ENCODE measurements at regions not wholly inside any gene's neighbourhood (a gene's known extent, or its start where the extent isn't known, plus 50 kb on each side); places are given as distances from the start of the nearest gene placed in this dataset.

GRCh38 chr11:95494856-95495255, 263.9 kb upstream of the SESN3 start:
- H3K9ac ChIP-seq (ENCODE audit: low read length), result no peak overlapping the region
- H3K4me3 ChIP-seq (ENCODE audit: low read length), result no peak overlapping the region
- H3K27me3 ChIP-seq (ENCODE audit: control insufficient read depth, insufficient read depth, low read length), result no peaks in the 10 kb centered on the region
- no peaks in the 10 kb centered on the region for H3K36me3 ChIP-seq (ENCODE audit: control insufficient read depth, insufficient read depth, low read length)
- no peak overlapping the region for H3K27ac ChIP-seq (ENCODE audit: low read depth, low read length)
- H3K4me1 ChIP-seq (ENCODE audit: control insufficient read depth, insufficient read depth, low read length), result no peaks in the 10 kb centered on the region

GRCh38 chr11:95494167-95494566, 263.2 kb upstream of the SESN3 start:
- Histone ChIP-seq H3K36me3 (ENCODE audit: control insufficient read depth, insufficient read depth, low read length) (no peaks in the 10 kb centered on the region), H3K27ac (ENCODE audit: low read depth, low read length) (no peak overlapping the region), H3K9ac (ENCODE audit: low read length) (no peak overlapping the region), H3K27me3 (ENCODE audit: control insufficient read depth, insufficient read depth, low read length) (no peaks in the 10 kb centered on the region), H3K4me3 (ENCODE audit: low read length) (no peak overlapping the region), H3K4me1 (ENCODE audit: control insufficient read depth, insufficient read depth, low read length) (no peaks in the 10 kb centered on the region)

- no peak overlapping the region for H3K4me3 ChIP-seq (ENCODE audit: low read length)
- H3K9ac ChIP-seq (ENCODE audit: low read length), result no peak overlapping the region
- H3K27ac ChIP-seq (ENCODE audit: low read depth, low read length), result no peak overlapping the region
- H3K36me3 ChIP-seq (ENCODE audit: control insufficient read depth, insufficient read depth, low read length), result no peaks in the 10 kb centered on the region
- H3K27me3 ChIP-seq (ENCODE audit: control insufficient read depth, insufficient read depth, low read length), result no peaks in the 10 kb centered on the region
- H3K4me1 ChIP-seq (ENCODE audit: control insufficient read depth, insufficient read depth, low read length), result no peaks in the 10 kb centered on the region
Measured at GRCh38 chr11:95490625-95491024, 259.6 kb upstream of the SESN3 start.

GRCh38 chr11:95487938-95488337, 256.9 kb upstream of the SESN3 start:
- no peaks in the 10 kb centered on the region for H3K36me3 ChIP-seq (ENCODE audit: control insufficient read depth, insufficient read depth, low read length)
- H3K27ac ChIP-seq (ENCODE audit: low read depth, low read length), result no peak overlapping the region
- H3K4me3 ChIP-seq (ENCODE audit: low read length), result no peak overlapping the region
- H3K4me1 ChIP-seq (ENCODE audit: control insufficient read depth, insufficient read depth, low read length), result no peaks in the 10 kb centered on the region
- H3K27me3 ChIP-seq (ENCODE audit: control insufficient read depth, insufficient read depth, low read length), result no peaks in the 10 kb centered on the region
- no peak overlapping the region for H3K9ac ChIP-seq (ENCODE audit: low read length)

GRCh38 chr11:95487391-95487790, 256.4 kb upstream of the SESN3 start:
- no peak overlapping the region for H3K4me3 ChIP-seq (ENCODE audit: low read length)
- H3K4me1 ChIP-seq (ENCODE audit: control insufficient read depth, insufficient read depth, low read length), result no peaks in the 10 kb centered on the region
- no peaks in the 10 kb centered on the region for H3K36me3 ChIP-seq (ENCODE audit: control insufficient read depth, insufficient read depth, low read length)
- H3K27ac ChIP-seq (ENCODE audit: low read depth, low read length), result no peak overlapping the region
- no peaks in the 10 kb centered on the region for H3K27me3 ChIP-seq (ENCODE audit: control insufficient read depth, insufficient read depth, low read length)
- no peak overlapping the region for H3K9ac ChIP-seq (ENCODE audit: low read length)

GRCh38 chr11:95486979-95487378, 256.0 kb upstream of the SESN3 start:
- H3K4me3 ChIP-seq (ENCODE audit: low read length), result no peak overlapping the region
- no peaks in the 10 kb centered on the region for H3K27me3 ChIP-seq (ENCODE audit: control insufficient read depth, insufficient read depth, low read length)
- no peaks in the 10 kb centered on the region for H3K36me3 ChIP-seq (ENCODE audit: control insufficient read depth, insufficient read depth, low read length)
- no peak overlapping the region for H3K9ac ChIP-seq (ENCODE audit: low read length)
- H3K4me1 ChIP-seq (ENCODE audit: control insufficient read depth, insufficient read depth, low read length), result no peaks in the 10 kb centered on the region
- no peak overlapping the region for H3K27ac ChIP-seq (ENCODE audit: low read depth, low read length)

GRCh38 chr11:95486466-95486865, 255.5 kb upstream of the SESN3 start:
- no peaks in the 10 kb centered on the region for H3K27me3 ChIP-seq (ENCODE audit: control insufficient read depth, insufficient read depth, low read length)
- no peaks in the 10 kb centered on the region for H3K4me1 ChIP-seq (ENCODE audit: control insufficient read depth, insufficient read depth, low read length)
- no peak overlapping the region for H3K9ac ChIP-seq (ENCODE audit: low read length)
- H3K27ac ChIP-seq (ENCODE audit: low read depth, low read length), result no peak overlapping the region
- H3K36me3 ChIP-seq (ENCODE audit: control insufficient read depth, insufficient read depth, low read length), result no peaks in the 10 kb centered on the region
- no peak overlapping the region for H3K4me3 ChIP-seq (ENCODE audit: low read length)

- Histone ChIP-seq H3K9ac (ENCODE audit: low read length) (no peak overlapping the region), H3K36me3 (ENCODE audit: control insufficient read depth, insufficient read depth, low read length) (no peaks in the 10 kb centered on the region), H3K27me3 (ENCODE audit: control insufficient read depth, insufficient read depth, low read length) (no peaks in the 10 kb centered on the region), H3K4me3 (ENCODE audit: low read length) (no peak overlapping the region), H3K4me1 (ENCODE audit: control insufficient read depth, insufficient read depth, low read length) (no peaks in the 10 kb centered on the region), H3K27ac (ENCODE audit: low read depth, low read length) (no peak overlapping the region)
Measured at GRCh38 chr11:95485115-95485900, 254.3 kb upstream of the SESN3 start.

- Histone ChIP-seq H3K9ac (ENCODE audit: low read length) (no peak overlapping the region), H3K4me1 (ENCODE audit: control insufficient read depth, insufficient read depth, low read length) (no peaks in the 10 kb centered on the region), H3K27me3 (ENCODE audit: control insufficient read depth, insufficient read depth, low read length) (no peaks in the 10 kb centered on the region), H3K27ac (ENCODE audit: low read depth, low read length) (no peak overlapping the region), H3K4me3 (ENCODE audit: low read length) (no peak overlapping the region), H3K36me3 (ENCODE audit: control insufficient read depth, insufficient read depth, low read length) (no peaks in the 10 kb centered on the region)
Measured at GRCh38 chr11:95483339-95483738, 252.3 kb upstream of the SESN3 start.

- no peaks in the 10 kb centered on the region for H3K36me3 ChIP-seq (ENCODE audit: control insufficient read depth, insufficient read depth, low read length)
- H3K4me3 ChIP-seq (ENCODE audit: low read length), result no peak overlapping the region
- H3K9ac ChIP-seq (ENCODE audit: low read length), result no peak overlapping the region
- no peaks in the 10 kb centered on the region for H3K4me1 ChIP-seq (ENCODE audit: control insufficient read depth, insufficient read depth, low read length)
- no peak overlapping the region for H3K27ac ChIP-seq (ENCODE audit: low read depth, low read length)
- H3K27me3 ChIP-seq (ENCODE audit: control insufficient read depth, insufficient read depth, low read length), result no peaks in the 10 kb centered on the region
Measured at GRCh38 chr11:95478003-95478402, 247.0 kb upstream of the SESN3 start.

GRCh38 chr11:95469258-95469657, 238.3 kb upstream of the SESN3 start:
- Histone ChIP-seq H3K4me1 (ENCODE audit: control insufficient read depth, insufficient read depth, low read length) (no peaks in the 10 kb centered on the region), H3K4me3 (ENCODE audit: low read length) (no peak overlapping the region), H3K36me3 (ENCODE audit: control insufficient read depth, insufficient read depth, low read length) (no peaks in the 10 kb centered on the region), H3K9ac (ENCODE audit: low read length) (no peak overlapping the region), H3K27me3 (ENCODE audit: control insufficient read depth, insufficient read depth, low read length) (no peaks in the 10 kb centered on the region), H3K27ac (ENCODE audit: low read depth, low read length) (no peak overlapping the region)

GRCh38 chr11:95466416-95466815, 235.4 kb upstream of the SESN3 start:
- Histone ChIP-seq H3K4me3 (ENCODE audit: low read length) (no peak overlapping the region), H3K4me1 (ENCODE audit: control insufficient read depth, insufficient read depth, low read length) (no peaks in the 10 kb centered on the region), H3K36me3 (ENCODE audit: control insufficient read depth, insufficient read depth, low read length) (no peaks in the 10 kb centered on the region), H3K27ac (ENCODE audit: low read depth, low read length) (no peak overlapping the region), H3K27me3 (ENCODE audit: control insufficient read depth, insufficient read depth, low read length) (no peaks in the 10 kb centered on the region), H3K9ac (ENCODE audit: low read length) (no peak overlapping the region)

- Histone ChIP-seq H3K36me3 (ENCODE audit: control insufficient read depth, insufficient read depth, low read length) (no peaks in the 10 kb centered on the region), H3K9ac (ENCODE audit: low read length) (no peak overlapping the region), H3K27ac (ENCODE audit: low read depth, low read length) (no peak overlapping the region), H3K4me1 (ENCODE audit: control insufficient read depth, insufficient read depth, low read length) (no peaks in the 10 kb centered on the region), H3K4me3 (ENCODE audit: low read length) (no peak overlapping the region), H3K27me3 (ENCODE audit: control insufficient read depth, insufficient read depth, low read length) (no peaks in the 10 kb centered on the region)
Measured at GRCh38 chr11:95465887-95466286, 234.9 kb upstream of the SESN3 start.

Data from rectal smooth muscle tissue (tissue), 1 donor.